Testis (tissue), 2 donors: ENCODE measurements at regions not wholly inside any gene's neighbourhood (a gene's known extent, or its start where the extent isn't known, plus 50 kb on each side); places are given as distances from the start of the nearest gene placed in this dataset.

ENCODE experiments used
- POLR2A ChIP-seq: fragments of 450-650 bp; IDR thresholded peaks from one replicate; pipeline ENCODE4 v1.6.1; 2017; ENCODE audit warnings: antibody characterized with exemption, mild to moderate bottlenecking, moderate library complexity
- TF ChIP-seq, protein P1 (sequence below), 3 experiments: fragments of 450-650 bp in 2 of 3; fragments of 200-600 bp in 1 of 3; sonication (generic) in 1 of 3; IDR thresholded peaks; one replicate each; pipeline ENCODE4 v1.5.1; 2016 to 2019; ENCODE audit warnings: antibody characterized with exemption in 3 of 3, mild to moderate bottlenecking in 2 of 3, moderate library complexity in 1 of 3

DNA sequence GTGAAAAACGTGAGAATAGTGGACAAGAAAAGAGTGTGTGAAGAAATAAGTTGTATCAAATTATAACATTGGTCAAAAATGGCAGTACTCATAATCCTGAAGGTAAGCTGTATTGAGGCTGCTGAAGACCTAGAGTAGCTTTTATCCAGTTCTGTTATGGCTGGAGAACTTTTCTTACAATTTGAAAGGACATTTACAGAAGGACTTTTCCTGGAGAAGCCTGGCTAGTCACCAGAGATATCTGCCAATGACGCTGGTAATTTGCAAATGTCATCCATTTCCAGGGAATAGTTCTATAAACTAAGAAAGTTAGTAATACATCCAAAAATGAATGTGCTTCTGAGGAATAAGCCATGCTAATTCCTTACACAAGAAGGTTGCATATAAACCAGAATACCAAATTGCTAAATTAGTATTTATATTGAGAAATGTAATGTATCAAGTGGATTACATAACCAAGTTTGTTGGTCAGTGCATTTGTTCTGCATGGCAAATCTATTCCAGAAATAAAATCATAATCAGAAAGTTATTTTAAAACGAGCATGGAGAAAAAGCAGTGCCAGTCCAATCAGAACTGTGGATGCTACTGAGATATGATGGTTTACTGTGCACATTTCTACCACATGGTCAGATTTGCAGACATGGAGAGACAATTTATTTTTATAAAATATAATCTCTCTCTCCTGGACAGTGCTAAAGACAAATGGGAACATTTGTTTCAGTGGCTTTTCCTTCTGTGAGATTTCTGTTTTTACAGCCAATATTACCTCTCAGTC is 743.7 kb upstream of the HS3ST1 start:
- TF ChIP-seq POLR2A: no peak
- TF ChIP-seq, protein P1, sequence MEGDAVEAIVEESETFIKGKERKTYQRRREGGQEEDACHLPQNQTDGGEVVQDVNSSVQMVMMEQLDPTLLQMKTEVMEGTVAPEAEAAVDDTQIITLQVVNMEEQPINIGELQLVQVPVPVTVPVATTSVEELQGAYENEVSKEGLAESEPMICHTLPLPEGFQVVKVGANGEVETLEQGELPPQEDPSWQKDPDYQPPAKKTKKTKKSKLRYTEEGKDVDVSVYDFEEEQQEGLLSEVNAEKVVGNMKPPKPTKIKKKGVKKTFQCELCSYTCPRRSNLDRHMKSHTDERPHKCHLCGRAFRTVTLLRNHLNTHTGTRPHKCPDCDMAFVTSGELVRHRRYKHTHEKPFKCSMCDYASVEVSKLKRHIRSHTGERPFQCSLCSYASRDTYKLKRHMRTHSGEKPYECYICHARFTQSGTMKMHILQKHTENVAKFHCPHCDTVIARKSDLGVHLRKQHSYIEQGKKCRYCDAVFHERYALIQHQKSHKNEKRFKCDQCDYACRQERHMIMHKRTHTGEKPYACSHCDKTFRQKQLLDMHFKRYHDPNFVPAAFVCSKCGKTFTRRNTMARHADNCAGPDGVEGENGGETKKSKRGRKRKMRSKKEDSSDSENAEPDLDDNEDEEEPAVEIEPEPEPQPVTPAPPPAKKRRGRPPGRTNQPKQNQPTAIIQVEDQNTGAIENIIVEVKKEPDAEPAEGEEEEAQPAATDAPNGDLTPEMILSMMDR (IDR thresholded peaks at IDR 0.05): no peak
